HG03097 (cell line): ENCODE measurements at regions not wholly inside any gene's neighbourhood (a gene's known extent, or its start where the extent isn't known, plus 50 kb on each side); places are given as distances from the start of the nearest gene placed in this dataset.

Experiments used
- ATAC-seq: cut with Tn5 transposase; IDR thresholded peaks from one replicate; pipeline ENCODE4 v1.9.1; 2021; ENCODE audit not compliant: unreplicated experiment, low FRiP score

DNA sequence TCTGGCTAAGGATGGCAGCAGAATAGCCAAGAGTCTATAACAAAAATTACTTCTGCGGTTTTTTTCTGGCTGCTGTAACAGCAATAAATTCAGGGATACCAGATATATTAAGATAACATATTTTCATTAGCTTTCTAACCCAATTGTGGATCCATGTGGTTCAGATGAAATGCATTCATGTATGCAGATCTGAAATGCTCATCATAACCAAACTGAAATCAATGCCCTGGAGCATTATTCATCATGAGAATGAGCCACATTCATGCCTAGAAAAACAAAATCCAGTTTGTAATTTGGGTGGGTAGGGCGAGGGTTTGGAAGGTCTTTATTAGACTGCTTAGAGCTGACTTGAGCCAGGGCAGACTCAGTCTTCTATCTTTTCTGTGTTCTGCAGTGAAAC lies 69.8 kb upstream of the SEMA3A start:
- ATAC-seq, result no peak

DNA sequence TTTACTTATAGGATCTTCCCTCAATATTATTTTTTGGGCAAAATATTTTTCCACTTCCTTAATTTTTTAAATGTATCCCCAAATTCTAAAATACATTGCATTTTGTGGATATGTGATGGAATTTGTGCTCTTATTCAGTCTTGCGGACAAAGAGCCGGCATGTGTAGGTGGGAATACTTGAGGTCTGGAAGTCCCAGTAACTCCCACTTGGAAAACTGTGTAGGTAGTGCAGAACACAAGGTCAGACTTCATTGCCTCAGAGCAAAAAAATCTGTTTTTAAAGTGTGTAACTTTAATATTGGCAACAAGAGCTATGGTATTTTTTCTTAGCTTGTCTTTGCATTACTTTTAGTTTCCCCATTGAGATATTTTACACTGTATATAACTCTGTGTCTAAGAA lies 68.5 kb upstream of the SEMA3A start:
- ATAC-seq, result no peak

DNA sequence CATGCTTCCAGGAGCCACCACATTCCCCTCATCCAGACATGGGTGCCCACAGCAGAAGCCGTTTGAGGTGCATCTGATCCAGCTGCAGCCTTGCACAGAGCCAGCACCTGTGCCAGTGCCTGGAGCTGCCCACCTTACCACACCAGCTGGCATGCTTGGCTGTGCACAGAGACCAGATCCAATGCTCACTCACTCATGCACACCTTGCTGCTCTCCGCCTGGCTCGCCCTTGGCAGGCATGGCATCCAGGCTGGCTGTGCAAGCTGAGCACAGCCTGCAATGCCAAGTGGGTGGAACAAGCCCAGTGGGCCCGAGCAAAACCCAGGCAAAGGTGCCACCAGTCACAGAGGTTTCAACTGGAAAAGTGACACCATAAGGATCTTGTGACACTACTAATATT lies 66.9 kb upstream of the SEMA3A start:
- ATAC-seq, result no peak

GRCh38 chr7:84258628-84259027 lies 64.0 kb upstream of the SEMA3A start:
- ATAC-seq, result no peak

DNA sequence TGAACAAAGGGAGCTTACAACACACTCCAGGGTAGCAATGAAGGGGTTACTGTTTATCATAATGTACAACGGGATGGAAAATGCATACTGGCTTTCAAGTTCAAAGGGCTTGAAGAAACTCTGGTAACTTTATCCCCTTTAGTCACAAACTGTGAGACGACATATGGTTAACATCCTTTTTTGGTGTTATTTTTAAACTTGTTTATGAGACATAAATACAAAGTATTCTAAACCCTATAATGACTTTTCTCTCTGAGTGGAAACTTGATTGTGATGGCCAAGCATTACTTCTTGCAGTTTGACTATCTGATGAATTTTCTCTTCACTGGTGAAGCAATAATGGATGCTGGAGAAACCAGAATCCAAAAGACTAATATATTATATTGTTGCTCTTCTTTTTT lies 62.0 kb upstream of the SEMA3A start:
- ATAC-seq, result no peak

DNA sequence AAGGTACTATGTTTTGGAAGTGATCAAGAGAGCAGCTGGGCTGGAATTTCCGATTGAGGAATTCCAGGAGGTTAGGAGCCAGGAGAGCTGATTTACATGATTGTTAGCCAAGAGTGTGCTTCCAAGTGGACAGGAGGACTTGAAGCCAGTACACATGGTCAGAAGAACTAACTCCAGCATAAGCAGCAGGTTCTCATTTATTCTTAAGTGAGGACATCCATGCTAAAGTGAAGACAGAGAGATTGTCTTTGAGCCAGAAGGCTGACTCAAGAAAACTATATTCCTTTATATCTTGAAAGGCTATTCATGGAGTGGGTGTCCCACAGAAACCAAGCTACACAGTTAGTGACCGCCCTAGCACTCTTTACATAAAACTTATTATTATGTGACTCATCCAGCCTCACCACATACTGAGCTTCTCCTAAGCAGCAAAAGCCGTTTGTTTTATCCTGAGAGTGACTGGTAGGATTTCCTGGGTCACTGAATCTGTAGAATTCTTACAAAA lies 56.7 kb upstream of the SEMA3A start:
- ATAC-seq, result no peak

DNA sequence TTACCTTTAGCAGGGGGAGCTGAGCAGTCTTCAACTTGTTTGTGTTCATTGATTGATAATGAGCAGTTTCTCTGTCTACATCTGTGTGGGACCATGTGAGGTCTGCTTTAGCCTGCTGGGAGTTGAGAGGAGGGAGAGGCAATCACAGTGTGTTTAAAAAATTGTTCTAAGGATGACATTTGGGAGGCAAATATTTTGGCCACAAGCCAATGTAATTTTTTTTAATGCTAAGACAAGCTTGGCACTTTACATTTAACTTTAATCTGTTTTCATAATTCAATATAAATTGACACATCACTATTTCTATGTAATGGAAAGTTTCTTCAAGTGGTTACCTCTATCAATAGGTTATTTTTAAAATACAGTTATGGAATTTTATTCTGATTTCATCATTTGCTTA lies 55.9 kb upstream of the SEMA3A start:
- no peak for ATAC-seq

DNA sequence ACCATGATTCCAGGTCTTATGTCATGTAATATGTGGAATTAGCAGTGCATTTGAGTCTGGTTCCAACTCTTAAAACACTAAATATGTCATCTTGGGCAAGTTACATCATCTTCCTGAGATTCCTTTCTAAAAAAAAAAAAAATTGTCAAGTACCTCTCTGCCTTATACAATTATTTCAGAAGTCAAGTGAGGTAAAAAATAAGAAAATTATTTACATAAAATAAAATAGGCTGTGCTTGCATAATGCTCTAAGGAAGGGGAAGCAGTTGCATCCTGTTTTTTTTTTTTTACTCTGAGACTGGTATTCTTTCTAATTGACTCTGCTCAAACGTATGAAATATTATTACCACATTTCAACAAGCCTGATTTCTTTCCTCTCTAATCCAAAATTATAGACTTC lies 55.1 kb upstream of the SEMA3A start:
- ATAC-seq, result no peak

DNA sequence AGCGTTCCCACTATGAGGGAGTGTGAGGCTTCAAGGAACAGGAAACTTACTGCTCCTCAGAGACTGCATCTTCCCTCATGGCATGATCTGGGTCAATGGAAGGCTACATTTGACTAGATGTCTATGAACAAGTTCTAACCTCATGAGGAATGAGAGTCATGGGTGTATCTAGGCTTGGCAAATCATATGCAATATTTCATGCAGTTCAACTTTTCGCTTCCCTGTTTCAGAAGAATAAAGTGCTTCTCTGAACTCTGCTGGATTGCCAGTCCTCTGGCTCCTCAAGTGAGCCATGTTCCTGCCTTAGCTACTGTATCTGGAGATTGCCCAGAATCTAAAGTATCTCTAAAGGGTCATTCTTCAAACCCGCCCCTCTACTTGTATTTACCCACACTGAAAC lies 54.3 kb upstream of the SEMA3A start:
- ATAC-seq, result no peak

GRCh38 chr7:84248267-84248666 lies 53.7 kb upstream of the SEMA3A start:
- no peak for ATAC-seq

- no peak for ATAC-seq
Observed at GRCh38 chr7:84247591-84247990, 53.0 kb upstream of the SEMA3A start.

- ATAC-seq, result no peak
Observed at GRCh38 chr7:84245835-84246234, 51.2 kb upstream of the SEMA3A start.
